ENCODE measurements at regions not wholly inside any gene's neighbourhood (a gene's known extent, or its start where the extent isn't known, plus 50 kb on each side); places are given as distances from the start of the nearest gene placed in this dataset.
"Not testable (repeated sequence)": the region's sequence is repeated elsewhere in the genome, so short reads cannot be mapped to it uniquely, and the experiment has no call there.

DNA sequence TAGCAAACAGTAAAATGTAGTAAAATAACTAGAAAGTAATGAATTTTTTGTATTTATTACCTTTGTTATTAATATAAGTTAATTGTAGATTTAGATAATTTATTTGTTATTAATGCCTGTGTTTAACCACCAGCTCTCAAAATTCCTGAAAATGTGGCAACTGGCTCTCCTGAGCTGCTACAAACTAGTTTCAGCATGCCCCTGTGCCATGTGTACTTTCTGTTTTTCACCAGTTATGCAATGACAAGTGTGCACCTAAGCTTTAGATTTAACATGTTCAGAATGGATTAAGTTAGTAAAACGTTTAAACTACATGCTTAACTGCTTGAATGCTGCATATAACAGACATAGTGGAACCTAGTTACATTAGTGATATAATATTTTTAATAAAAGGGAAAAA is 88.1 kb downstream of the POSTN start:
- H3K27ac ChIP-seq = no peak overlapping the region
- DNase-seq (ENCODE audit: low read depth in 1 of 2, low spot score in 1 of 2) = no peak
- no peaks in the 10 kb centered on the region for H3K36me3 ChIP-seq
- no peaks in the 10 kb centered on the region for H3K27me3 ChIP-seq
- TF ChIP-seq, protein P1, sequence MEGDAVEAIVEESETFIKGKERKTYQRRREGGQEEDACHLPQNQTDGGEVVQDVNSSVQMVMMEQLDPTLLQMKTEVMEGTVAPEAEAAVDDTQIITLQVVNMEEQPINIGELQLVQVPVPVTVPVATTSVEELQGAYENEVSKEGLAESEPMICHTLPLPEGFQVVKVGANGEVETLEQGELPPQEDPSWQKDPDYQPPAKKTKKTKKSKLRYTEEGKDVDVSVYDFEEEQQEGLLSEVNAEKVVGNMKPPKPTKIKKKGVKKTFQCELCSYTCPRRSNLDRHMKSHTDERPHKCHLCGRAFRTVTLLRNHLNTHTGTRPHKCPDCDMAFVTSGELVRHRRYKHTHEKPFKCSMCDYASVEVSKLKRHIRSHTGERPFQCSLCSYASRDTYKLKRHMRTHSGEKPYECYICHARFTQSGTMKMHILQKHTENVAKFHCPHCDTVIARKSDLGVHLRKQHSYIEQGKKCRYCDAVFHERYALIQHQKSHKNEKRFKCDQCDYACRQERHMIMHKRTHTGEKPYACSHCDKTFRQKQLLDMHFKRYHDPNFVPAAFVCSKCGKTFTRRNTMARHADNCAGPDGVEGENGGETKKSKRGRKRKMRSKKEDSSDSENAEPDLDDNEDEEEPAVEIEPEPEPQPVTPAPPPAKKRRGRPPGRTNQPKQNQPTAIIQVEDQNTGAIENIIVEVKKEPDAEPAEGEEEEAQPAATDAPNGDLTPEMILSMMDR (IDR thresholded peaks at IDR 0.05; ENCODE audit: low read depth, low read length) = no peak
- no peak overlapping the region for H3K4me3 ChIP-seq
- H3K4me1 ChIP-seq (ENCODE audit: low read depth) = no peaks in the 10 kb centered on the region
- H3K9me3 ChIP-seq (ENCODE audit: low read depth) = no peaks in the 10 kb centered on the region

DNA sequence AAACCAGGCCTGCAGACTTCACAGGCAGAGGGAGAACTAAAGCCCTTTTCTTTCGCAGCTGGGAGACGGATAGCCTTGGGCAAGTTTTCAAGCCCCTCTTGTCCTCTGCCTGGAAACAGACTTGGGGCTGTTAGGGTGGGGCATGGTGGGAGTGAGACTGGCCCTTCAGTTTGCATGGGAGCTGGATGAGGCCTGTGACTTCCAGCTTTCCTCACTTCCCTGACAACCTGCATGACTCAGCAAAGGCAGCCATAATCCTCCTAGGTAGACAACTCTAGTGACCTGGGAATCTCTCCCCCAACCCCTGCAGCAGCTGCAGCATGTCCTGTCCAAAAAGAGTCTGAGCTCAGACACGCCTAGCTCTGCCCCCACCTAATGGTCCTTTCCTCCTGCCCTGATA is 93.0 kb downstream of the POSTN start:
- Histone ChIP-seq H3K27ac (no peak overlapping the region), H3K4me1 (ENCODE audit: low read depth) (no peaks in the 10 kb centered on the region), H3K27me3 (no peaks in the 10 kb centered on the region), H3K36me3 (no peaks in the 10 kb centered on the region), H3K9me3 (ENCODE audit: low read depth) (no peaks in the 10 kb centered on the region), H3K4me3 (no peak overlapping the region)
- TF ChIP-seq, protein P1 (IDR thresholded peaks at IDR 0.05; ENCODE audit: low read depth, low read length) = no peak
- no peak for DNase-seq (ENCODE audit: low read depth in 1 of 2, low spot score in 1 of 2)

DNA sequence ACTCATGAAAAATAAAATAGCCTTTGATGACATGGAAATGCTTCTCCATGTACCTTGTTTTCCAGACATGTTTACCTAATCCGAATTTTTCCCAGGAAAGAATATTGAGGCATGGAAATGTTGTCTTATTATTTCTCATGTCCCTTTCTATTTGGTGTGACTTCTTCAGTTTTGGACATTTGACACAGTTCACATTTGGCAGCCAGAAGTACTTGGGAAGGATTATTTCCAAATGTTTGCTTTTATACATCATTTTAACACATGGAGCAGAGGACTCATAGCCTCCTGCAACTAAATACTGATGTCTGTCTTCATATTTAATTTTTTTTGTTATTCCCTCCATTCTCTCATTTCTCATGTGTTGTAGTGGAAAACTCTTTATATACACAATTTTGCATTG is 94.3 kb downstream of the POSTN start:
- Histone ChIP-seq H3K27me3 (no peaks in the 10 kb centered on the region), H3K9me3 (ENCODE audit: low read depth) (no peaks in the 10 kb centered on the region), H3K27ac (no peak overlapping the region), H3K4me3 (no peak overlapping the region), H3K36me3 (no peaks in the 10 kb centered on the region), H3K4me1 (ENCODE audit: low read depth) (no peaks in the 10 kb centered on the region)
- TF ChIP-seq, protein P1 (IDR thresholded peaks at IDR 0.05; ENCODE audit: low read depth, low read length) = no peak
- DNase-seq (ENCODE audit: low read depth in 1 of 2, low spot score in 1 of 2) = no peak

DNA sequence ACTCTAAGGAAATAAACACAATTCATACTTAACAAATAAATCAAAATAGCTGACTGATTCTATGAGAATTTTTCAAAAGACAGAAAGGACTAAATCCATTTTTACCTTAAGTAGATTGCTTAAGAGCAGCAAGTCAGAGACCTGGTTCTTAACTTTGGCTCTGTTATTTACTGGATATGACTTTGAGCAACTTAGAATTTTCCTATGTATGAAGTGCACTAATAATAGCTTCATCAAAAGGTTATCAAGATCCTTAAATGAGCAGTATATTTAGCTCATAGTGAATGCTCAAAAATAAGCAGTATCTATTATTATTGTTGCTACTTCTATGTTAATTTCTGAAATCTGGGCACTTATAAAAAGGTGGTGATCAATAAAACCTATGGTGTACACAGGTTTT is 95.3 kb downstream of the POSTN start:
- no peaks in the 10 kb centered on the region for H3K27me3 ChIP-seq
- H3K27ac ChIP-seq = no peak overlapping the region
- TF ChIP-seq, protein P1 (IDR thresholded peaks at IDR 0.05; ENCODE audit: low read depth, low read length) = no peak
- no peaks in the 10 kb centered on the region for H3K4me1 ChIP-seq (ENCODE audit: low read depth)
- no peaks in the 10 kb centered on the region for H3K36me3 ChIP-seq
- no peak for DNase-seq (ENCODE audit: low read depth in 1 of 2, low spot score in 1 of 2)
- H3K9me3 ChIP-seq (ENCODE audit: low read depth) = no peaks in the 10 kb centered on the region
- H3K4me3 ChIP-seq = no peak overlapping the region

DNA sequence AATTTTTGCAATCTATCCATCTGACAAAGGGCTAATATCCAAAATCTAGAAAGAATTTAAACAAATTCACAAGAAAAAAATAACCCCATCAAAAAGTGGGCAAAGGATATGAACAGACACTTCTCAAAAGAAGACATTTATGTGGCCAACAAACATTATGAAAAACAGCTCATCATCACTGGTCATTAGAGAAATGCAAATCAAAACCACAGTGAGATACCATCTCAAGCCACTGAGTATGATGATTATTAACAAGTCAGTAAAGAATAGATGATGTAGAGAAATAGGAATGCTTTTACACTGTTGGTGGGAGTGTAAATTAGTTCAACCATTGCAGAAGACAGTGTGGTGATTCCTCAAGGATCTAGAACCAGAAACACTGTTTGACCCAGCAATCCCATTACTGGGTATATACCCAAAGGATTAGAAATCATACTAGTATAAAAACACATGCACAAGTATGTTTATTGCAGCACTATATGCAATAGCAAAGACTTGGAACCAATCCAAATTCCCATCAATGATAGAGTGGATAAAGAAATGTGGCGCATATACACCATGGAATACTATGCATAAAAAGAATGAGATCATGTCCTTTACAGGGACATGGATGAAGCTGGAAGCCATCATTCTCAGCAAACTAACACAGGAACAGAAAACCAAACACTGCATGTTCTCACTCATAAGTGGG is 96.1 kb downstream of the POSTN start:
- H3K9me3 ChIP-seq (ENCODE audit: low read depth); H3K27me3 ChIP-seq; H3K4me3 ChIP-seq; DNase-seq (ENCODE audit: low read depth in 1 of 2, low spot score in 1 of 2); H3K27ac ChIP-seq; H3K4me1 ChIP-seq (ENCODE audit: low read depth); H3K36me3 ChIP-seq: not testable (repeated sequence)

DNA sequence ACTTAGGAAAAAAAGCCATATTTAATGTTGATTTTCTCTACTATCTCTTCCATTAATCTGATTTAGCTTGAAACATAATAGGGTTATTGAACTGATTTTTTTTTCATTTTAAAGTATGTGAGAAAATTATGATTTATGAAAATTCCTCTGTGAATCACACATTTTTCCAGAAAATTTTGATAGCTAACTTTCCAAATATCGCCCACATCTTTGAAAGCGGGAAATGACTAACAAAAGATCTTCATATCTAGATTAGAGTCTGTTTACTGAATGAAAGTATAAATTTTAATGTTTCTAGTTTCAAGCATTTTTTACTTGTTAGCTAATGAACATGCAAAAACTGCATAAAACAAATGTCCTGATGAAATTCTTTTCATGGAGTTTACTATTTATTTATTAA is 97.4 kb downstream of the POSTN start:
- Histone ChIP-seq H3K9me3 (ENCODE audit: low read depth) (no peaks in the 10 kb centered on the region), H3K36me3 (no peaks in the 10 kb centered on the region), H3K27ac (no peak overlapping the region), H3K27me3 (no peaks in the 10 kb centered on the region), H3K4me1 (ENCODE audit: low read depth) (no peaks in the 10 kb centered on the region), H3K4me3 (no peak overlapping the region)
- no peak for DNase-seq (ENCODE audit: low read depth in 1 of 2, low spot score in 1 of 2)
- TF ChIP-seq, protein P1 (IDR thresholded peaks at IDR 0.05; ENCODE audit: low read depth, low read length) = no peak
